Kidney epithelial cell (primary cell): ENCODE measurements at regions not wholly inside any gene's neighbourhood (a gene's known extent, or its start where the extent isn't known, plus 50 kb on each side); places are given as distances from the start of the nearest gene placed in this dataset.

Experiments
- DNase-seq: peaks from one replicate; pipeline ENCODE4 v3.0.0-alpha.2; 2010; ENCODE audit warnings: low read depth
- H3K27me3 ChIP-seq: 2 replicates; pipeline ENCODE4 v1.6.0; 2011; ENCODE audit warnings: low read length; ENCODE audit not compliant: control insufficient read depth, insufficient read depth
- H3K36me3 ChIP-seq: 2 replicates; pipeline ENCODE4 v1.5.1; 2011; ENCODE audit warnings: low read length; ENCODE audit not compliant: control insufficient read depth, insufficient read depth
- H3K4me3 ChIP-seq: 2 replicates; pipeline ENCODE4 v1.5.1; 2011; ENCODE audit warnings: low read depth, mild to moderate bottlenecking, control low read depth, low read length
- CTCF ChIP-seq: IDR thresholded peaks from 2 replicates; pipeline ENCODE4 v1.5.1; 2011; ENCODE audit warnings: mild to moderate bottlenecking, moderate library complexity, low read length, control low read depth, inconsistent platforms; ENCODE audit not compliant: insufficient read depth, poor library complexity, severe bottlenecking

DNA sequence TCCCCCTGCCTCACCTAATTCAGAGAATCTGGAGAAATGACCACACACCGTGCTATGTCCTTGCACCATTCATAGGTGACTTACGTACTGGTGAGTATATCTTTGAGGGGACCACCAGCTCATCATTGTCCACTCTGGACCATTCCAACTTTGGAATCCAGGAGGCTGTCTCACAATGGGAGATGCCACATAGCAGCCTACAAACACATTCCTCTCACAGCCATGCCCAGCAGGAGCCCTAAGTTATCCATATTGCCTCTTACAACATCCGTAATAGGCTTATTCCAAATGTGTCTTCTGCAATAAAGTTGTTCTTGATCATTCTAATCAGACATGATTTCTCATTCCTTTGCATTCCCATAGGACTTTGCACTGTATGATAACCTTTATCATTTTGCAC lies 436.7 kb downstream of the EFNB2 start:
- H3K4me3 ChIP-seq: no peak overlapping the region
- no peaks in the 10 kb centered on the region for H3K36me3 ChIP-seq
- no peak for TF ChIP-seq CTCF
- no peak for DNase-seq
- no peaks in the 10 kb centered on the region for H3K27me3 ChIP-seq

- Histone ChIP-seq H3K27me3 (no peaks in the 10 kb centered on the region), H3K4me3 (no peak overlapping the region), H3K36me3 (no peaks in the 10 kb centered on the region)
- no peak for TF ChIP-seq CTCF
- DNase-seq: peak; percentile 53
Measured at GRCh38 chr13:106096661-106097092, 438.8 kb downstream of the EFNB2 start.

GRCh38 chr13:106095919-106096318 lies 439.5 kb downstream of the EFNB2 start:
- Histone ChIP-seq H3K27me3 (no peaks in the 10 kb centered on the region), H3K4me3 (no peak overlapping the region), H3K36me3 (no peaks in the 10 kb centered on the region)
- DNase-seq: no peak
- no peak for TF ChIP-seq CTCF

DNA sequence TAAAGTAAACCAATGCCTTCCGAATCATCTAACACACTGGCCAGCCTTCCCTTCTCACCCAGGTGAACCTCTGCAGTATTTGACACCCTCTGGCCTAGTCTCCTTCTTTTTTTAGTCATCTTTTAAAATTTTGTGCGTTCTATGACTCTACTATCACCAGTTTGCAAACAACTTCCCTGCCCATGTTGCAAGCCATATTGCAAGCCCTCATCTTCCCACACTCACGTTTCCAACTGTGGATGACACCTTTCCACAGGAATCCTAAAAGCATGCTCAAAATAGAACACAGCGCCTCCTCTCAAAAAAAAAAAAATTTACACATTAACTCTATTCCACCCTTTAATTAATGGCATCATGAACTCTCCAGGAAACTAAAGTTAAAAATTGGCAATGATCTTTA lies 440.1 kb downstream of the EFNB2 start:
- H3K4me3 ChIP-seq: no peak overlapping the region
- TF ChIP-seq CTCF: no peak
- no peaks in the 10 kb centered on the region for H3K27me3 ChIP-seq
- H3K36me3 ChIP-seq: no peaks in the 10 kb centered on the region
- no peak for DNase-seq

GRCh38 chr13:106090001-106090400 lies 445.5 kb downstream of the EFNB2 start:
- no peak for DNase-seq
- H3K4me3 ChIP-seq: no peak overlapping the region
- no peaks in the 10 kb centered on the region for H3K36me3 ChIP-seq
- no peak for TF ChIP-seq CTCF
- H3K27me3 ChIP-seq: no peaks in the 10 kb centered on the region

- no peak for DNase-seq
- Histone ChIP-seq H3K4me3 (no peak overlapping the region), H3K36me3 (no peaks in the 10 kb centered on the region), H3K27me3 (no peaks in the 10 kb centered on the region)
- TF ChIP-seq CTCF: no peak
Measured at GRCh38 chr13:106089261-106089980, 446.0 kb downstream of the EFNB2 start.
